ENCODE measurements at regions not wholly inside any gene's neighbourhood (a gene's known extent, or its start where the extent isn't known, plus 50 kb on each side); places are given as distances from the start of the nearest gene placed in this dataset.

GRCh38 chr9:38284039-38284575, 108.4 kb upstream of the ALDH1B1 start:
- Histone ChIP-seq H3K23ac (ENCODE audit: insufficient read length) (no peak overlapping the region), H2BK120ac (replicated peaks; ENCODE audit: low read depth, low read length) (no peak overlapping the region), H3K79me1 (ENCODE audit: low read depth, low read length) (no peaks in the 10 kb centered on the region), H3K14ac (ENCODE audit: insufficient read length) (no peak overlapping the region), H2BK20ac (ENCODE audit: low read length) (peak overlapping the region; percentile 83), H2BK12ac (ENCODE audit: low read depth, low read length) (peak overlapping the region; percentile 85; the same call in 1 of the 2 replicates), H2AFZ (ENCODE audit: low read length) (no peak overlapping the region; the same call in 1 of the 2 replicates), H3K36me3 (ENCODE audit: control insufficient read depth in 2 of 4, insufficient read depth in 4 of 4, low read length in 3 of 4) (no peaks in the 10 kb centered on the region), H4K5ac (ENCODE audit: insufficient read length, low read depth, low read length) (peak overlapping the region; percentile 10), H2BK5ac (ENCODE audit: low read depth, low read length) (peak overlapping the region; percentile 82; the same call in 1 of the 2 replicates), H3K18ac (ENCODE audit: extremely low read depth, low read length) (peak overlapping the region; percentile 39; the same call in 1 of the 2 replicates), H3K4me3 (ENCODE audit: extremely low read depth in 1 of 4, insufficient read depth in 2 of 4, low read depth in 3 of 4, low read length in 4 of 4) (no peak overlapping the region), H3K4ac (replicated peaks; ENCODE audit: insufficient read length, low read depth, low read length) (peak overlapping the region; percentile 17), H3K9me3 (ENCODE audit: insufficient read depth in 2 of 2, low read depth in 1 of 2, low read length in 1 of 2) (no peaks in the 10 kb centered on the region), H4K91ac (replicated peaks; ENCODE audit: insufficient read length, low read length) (peak overlapping the region; percentile 35), H2BK15ac (ENCODE audit: low read length) (peak overlapping the region; percentile 34), H3K56ac (replicated peaks; ENCODE audit: insufficient read length, low read depth, low read length) (no peak overlapping the region), H2AK5ac (ENCODE audit: low read depth, low read length) (no peak overlapping the region), H3K4me1 (replicated peaks in 1 of 4; ENCODE audit: control insufficient read depth in 3 of 4, insufficient read depth in 4 of 4, low read length in 3 of 4) (peaks cover 5 to 11% (median 7%) of the 10 kb centered on the region in 4 experiments), H3K4me2 (ENCODE audit: insufficient read depth in 1 of 2, low read depth in 2 of 2, low read length in 2 of 2) (peak overlapping the region in 1 of 2 experiments; percentile 47; a peak in 1 of 4 replicates), H3K9ac (replicated peaks in 1 of 4; ENCODE audit: extremely low read depth in 1 of 4, low read depth in 3 of 4, low read length in 3 of 4) (0 out of 7 replicates have a peak overlapping the region, but pooled peaks of 1 of the 4 experiments have one; percentile 11), H3K27ac (ENCODE audit: low read depth, low read length) (no peak overlapping the region), H4K8ac (ENCODE audit: extremely low read depth, insufficient read depth, low read length) (peak overlapping the region; percentile 53; the same call in 1 of the 2 replicates), H3K79me2 (ENCODE audit: control insufficient read depth in 1 of 2, insufficient read depth in 2 of 2, low read length in 2 of 2) (no peaks in the 10 kb centered on the region), H3K27me3 (replicated peaks in 1 of 4; ENCODE audit: control insufficient read depth in 3 of 4, extremely low read depth in 1 of 4, insufficient read depth in 3 of 4, low read length in 3 of 4) (no peaks in the 10 kb centered on the region), H3K23me2 (ENCODE audit: low read depth, low read length) (no peaks in the 10 kb centered on the region; the same call in 1 of the 2 replicates), H4K20me1 (replicated peaks in 1 of 2; ENCODE audit: control insufficient read depth in 1 of 2, insufficient read depth in 2 of 2, low read length in 2 of 2) (no peaks in the 10 kb centered on the region)
- DNase-seq (ENCODE audit: low read depth in 1 of 2, low spot score in 2 of 2) (no peak), FAIRE-seq (no peak)
- whole genome bisulfite sequencing, 2 experiments (ENCODE audit: extremely low coverage in 1 of 2, insufficient coverage in 1 of 2, insufficient read length in 1 of 2, insufficient replicate concordance in 2 of 2, low coverage in 1 of 2, low lambda C conversion rate in 2 of 2, missing lambda C conversion rate in 1 of 2), result 92% methylated on average over 9 of the region's 9 CpGs; no CpG with 5 or more reads in 1 of the 2 experiments
- POLR2A ChIA-PET (ENCODE audit: partially characterized antibody), result interaction anchor here (1.6 kb wide), 1 partner anchor 9 kb away, joined by 4 read pairs; no protein-coding TSS in a partner anchor
- CTCF ChIA-PET (ENCODE audit: partially characterized antibody), result interaction anchor here (0.6 to 1.7 kb wide), 4 partner anchors 21 to 372 kb away, joined by 3 to 5 read pairs (median 3); no protein-coding TSS in a partner anchor
- TF ChIP-seq GTF2F1 (IDR thresholded peaks at IDR 0.05; ENCODE audit: borderline replicate concordance, low read depth, low read length) (no peak), KDM1A (IDR thresholded peaks at IDR 0.05; ENCODE audit: borderline replicate concordance, low read length) (no peak), SIRT6 (IDR thresholded peaks at IDR 0.05; ENCODE audit: low read length) (no peak), EP300 (IDR thresholded peaks at IDR 0.05; ENCODE audit: borderline replicate concordance in 1 of 2, low read depth in 2 of 2, low read length in 2 of 2) (no peak), MAX (IDR thresholded peaks at IDR 0.05) (no peak), POLR2AphosphoS5 (IDR thresholded peaks at IDR 0.05; ENCODE audit: low read depth, low read length) (no peak), HDAC6 (IDR thresholded peaks at IDR 0.05; ENCODE audit: low read depth, low read length) (no peak), SIX5 (IDR thresholded peaks at IDR 0.05; ENCODE audit: low read depth, low read length) (no peak), BCL11A (IDR thresholded peaks at IDR 0.05; ENCODE audit: low read depth in 2 of 2, low read length in 2 of 2) (no peak), SUZ12 (IDR thresholded peaks at IDR 0.05; ENCODE audit: low read length) (no peak)
- TF ChIP-seq, protein P1, sequence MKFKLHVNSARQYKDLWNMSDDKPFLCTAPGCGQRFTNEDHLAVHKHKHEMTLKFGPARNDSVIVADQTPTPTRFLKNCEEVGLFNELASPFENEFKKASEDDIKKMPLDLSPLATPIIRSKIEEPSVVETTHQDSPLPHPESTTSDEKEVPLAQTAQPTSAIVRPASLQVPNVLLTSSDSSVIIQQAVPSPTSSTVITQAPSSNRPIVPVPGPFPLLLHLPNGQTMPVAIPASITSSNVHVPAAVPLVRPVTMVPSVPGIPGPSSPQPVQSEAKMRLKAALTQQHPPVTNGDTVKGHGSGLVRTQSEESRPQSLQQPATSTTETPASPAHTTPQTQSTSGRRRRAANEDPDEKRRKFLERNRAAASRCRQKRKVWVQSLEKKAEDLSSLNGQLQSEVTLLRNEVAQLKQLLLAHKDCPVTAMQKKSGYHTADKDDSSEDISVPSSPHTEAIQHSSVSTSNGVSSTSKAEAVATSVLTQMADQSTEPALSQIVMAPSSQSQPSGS (IDR thresholded peaks at IDR 0.05; ENCODE audit: low read length), result no peak

Measured in H1 (cell line).